OCI-M1 (cell line): ENCODE measurements at regions not wholly inside any gene's neighbourhood (a gene's known extent, or its start where the extent isn't known, plus 50 kb on each side); places are given as distances from the start of the nearest gene placed in this dataset.
A peak's percentile ranks its signal among the peaks of the same experiment; 100 is the strongest.

ENCODE experiments used
- DNase-seq: peaks from one replicate; lab custom pipeline; 2025; lab: John Stamatoyannopoulos, UW

DNA sequence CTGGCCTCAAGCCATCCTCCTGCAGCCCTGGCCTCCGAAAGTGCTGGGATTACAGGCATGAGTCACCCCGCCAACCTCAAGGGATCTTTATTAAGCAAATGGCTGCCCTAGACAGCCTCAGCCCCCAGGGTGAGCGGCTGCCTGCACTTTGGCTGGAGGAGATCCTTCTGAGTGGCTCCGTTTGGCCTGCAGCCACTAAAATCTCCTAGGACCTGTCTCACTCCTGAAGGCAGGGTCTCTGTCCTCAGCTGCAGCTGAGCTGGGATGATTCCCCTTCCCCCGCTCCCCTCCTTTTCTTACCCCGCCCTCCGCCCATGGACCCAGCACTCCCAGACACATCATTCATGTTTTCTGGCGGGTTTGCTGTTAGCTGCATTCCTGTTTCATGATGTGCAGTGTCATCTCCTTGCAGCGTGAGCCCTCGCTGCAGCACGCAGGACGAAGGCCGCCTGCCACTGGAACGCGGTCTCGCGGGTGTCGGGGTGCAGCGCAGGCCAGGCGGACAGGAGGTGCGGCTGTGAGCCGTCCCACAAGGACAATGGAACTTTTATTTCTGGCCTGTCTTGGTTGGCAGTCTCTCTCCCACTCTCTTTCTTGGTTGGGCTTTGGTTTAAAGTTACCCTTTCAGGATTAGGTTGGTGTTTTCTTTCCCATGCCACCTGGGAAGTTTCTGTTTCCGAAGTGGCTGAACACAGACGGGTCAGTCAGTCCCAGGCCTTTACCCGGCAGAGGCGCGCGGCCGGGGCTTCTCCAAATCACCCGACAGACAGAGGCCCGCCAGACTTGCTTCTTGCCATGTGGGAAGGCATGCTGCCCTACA lies 137.1 kb downstream of the FOXD1 start:
- no peak for DNase-seq

DNA sequence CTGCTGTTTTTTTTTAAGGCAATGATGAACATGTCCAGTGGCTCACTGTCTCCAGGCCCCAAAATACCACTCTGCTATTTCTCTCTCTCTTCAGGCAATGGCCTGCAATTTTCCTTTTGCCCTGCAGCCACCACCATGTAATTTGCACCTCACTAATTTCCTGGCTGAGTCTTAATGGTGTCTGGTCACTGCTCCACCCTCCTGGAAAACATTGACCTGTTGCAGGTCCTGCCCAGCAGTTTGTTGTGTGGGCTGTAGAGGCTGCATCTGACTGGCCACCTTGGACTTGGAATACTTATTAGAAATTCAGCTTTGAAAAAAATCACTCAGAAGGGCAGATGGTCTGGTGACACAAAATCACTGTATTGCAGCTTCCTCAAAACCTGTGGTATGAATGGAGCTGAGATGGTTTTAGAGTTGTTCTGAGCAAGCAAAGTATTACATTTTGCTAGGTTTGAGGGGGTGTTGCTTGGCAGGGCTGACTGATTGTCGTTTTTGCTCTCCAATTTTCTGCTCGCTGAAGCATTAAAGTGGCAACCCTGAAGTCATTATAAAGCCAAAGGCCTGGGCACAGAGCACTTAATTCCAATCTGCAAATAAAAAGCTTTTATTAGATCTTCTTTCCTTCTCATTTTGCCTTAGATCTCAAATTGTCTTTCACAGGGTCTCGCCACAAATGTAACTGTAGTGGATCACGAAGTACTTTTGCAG lies 134.8 kb downstream of the TMEM174 start:
- DNase-seq: no peak

DNA sequence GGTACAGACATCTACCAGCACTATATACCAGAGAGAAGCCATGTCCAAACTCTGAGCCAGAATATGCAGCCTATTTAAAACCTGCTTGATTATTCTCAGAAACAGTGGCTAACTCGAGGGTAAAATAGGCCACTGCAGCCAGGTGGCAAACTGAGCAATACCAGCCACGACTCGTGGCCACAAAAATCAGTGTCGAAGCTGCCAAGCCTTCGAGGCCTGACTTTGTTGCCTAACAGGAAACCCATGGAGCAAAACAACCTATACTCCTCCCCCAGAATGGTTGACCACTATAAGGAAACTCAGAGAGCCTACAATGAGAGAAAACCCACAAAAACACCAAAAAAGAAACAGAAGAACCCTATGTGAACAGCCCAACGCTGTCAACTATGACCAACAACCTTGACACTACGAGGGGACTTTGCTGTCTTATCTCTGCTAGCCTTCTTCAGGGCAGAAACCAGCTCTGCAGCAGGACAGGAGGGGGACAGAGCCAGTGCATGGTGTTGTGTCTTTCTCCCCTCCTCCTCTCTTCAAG lies 133.8 kb downstream of the TMEM174 start:
- no peak for DNase-seq

DNA sequence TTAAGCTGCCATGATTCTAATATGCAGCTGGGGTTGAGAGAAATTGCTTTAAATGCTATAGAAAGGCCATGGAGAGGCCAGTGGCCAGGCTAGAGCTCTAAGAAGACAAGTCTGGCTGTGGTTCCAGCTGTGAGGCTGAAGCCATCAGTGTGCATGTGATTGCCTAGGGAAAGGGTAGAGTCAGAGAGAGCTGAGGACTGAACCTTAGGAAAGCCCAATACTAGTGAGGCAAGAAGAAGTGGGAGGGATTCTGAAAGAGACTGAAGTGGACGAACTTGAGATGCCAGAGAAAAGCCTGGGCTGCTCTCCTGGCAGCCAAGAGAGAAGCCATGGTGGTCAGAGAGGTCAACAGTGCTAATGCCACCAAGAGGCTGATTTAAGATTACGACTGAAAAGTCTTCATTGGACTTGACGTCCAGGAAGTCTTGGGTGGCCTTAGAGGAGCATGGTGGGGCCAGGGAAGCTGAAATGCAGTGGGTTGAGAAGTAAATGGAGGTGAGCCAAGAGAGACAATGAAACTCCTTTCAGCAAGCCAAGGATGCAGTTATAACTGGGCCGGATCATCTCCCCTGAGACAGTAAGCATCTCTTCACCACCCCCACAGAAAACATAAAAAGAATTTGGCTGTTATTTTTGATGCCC lies 133.2 kb downstream of the TMEM174 start:
- DNase-seq: no peak

DNA sequence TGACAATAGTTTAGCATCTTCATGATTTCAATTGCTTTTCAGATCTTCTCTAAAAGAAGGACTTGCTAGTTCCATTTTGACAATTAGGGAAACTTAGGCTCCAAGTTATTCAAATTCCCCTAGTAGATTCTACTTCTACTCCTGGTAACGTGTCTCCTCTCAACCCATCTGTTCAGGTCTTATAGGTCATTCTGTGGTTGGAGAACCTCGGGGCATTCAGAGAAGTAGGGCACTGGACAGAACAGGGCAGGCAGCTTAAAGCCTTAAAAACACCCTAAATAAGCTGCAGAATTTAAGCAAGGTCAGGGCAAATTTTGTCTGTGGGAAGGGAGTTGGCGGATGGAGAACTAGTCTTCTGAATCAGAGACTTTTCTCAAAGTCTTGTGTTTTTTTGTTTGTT lies 132.4 kb downstream of the TMEM174 start:
- DNase-seq: no peak

DNA sequence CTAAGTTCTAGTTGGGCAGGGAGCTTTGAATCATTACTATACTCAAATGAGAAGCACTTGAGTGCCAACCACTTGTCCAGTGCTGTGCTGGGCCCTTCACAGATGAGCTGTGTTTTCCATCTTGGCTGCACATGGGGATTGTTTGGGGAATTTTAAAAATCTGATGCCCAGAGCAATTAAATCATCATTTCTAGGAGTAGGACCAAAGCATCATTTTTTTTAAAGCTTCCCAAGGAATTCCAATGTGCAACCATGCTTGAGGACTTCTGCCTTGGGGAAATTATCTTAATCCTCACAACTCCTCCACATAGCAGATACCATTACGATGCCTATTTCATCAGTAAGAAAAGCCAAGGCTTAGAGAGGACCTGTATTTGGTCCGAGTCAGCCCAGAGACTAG lies 131.4 kb downstream of the TMEM174 start:
- DNase-seq: no peak

DNA sequence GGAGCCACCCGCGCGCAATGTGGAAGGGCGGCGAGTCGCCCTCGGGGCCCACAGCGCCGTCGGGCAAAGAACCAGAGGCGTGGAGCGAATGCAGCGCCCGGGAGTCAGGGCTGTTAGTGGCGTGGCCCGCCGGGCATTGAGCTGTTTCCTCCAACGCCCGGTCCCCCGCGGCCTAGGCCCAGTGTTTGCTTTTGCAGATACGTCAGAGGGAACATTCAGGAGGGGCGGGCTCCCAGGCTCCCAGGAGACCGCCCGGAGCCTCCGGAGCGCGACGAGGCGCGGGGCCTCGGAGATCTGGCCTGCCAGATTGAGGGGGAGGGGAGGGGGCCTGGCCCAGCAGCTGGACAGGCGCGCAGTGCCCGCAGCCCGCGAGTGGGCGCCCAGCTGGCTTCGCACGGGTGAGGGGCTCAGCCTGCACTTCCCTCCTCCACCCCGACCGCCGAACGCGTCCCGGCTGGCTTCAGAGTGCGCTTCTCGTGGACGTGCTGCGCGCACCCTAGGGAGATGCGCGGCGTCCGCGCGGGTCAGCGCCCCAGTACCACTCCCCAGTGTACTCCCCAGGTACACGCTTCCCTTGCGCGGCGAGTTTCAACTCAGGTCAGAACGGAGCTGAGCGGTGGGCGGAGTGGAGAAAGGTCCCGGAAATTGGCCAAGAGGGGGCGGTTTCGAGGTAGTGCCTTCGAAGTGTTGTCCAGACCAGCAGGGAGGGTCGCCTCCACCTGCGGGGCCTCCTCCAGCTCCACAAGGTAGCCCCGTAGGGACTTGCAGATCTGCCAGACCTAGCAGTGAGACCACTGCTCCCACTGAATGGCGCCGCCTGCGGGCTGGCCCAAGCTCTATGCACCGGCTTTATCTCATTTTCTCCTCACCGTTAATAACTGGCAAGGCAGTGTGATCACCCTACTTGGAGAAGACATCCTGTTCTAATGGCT lies 130.4 kb downstream of the TMEM174 start:
- DNase-seq: no peak

DNA sequence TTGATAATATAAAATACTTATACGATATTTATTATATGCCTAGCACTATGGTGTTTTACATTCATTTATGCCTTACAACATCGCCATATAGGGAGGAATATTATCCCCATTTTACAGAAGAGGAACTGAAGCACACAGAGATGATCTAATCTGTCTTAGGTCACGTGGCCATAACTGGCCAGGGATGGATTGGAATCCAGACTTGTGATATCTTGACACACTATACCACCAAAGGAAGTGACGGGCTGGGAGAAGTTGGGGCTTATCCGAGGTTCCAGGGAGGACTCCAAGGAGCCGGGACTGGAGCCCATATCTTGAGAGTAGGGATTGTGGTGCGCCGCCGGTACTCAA lies 129.8 kb downstream of the TMEM174 start:
- DNase-seq: no peak

DNA sequence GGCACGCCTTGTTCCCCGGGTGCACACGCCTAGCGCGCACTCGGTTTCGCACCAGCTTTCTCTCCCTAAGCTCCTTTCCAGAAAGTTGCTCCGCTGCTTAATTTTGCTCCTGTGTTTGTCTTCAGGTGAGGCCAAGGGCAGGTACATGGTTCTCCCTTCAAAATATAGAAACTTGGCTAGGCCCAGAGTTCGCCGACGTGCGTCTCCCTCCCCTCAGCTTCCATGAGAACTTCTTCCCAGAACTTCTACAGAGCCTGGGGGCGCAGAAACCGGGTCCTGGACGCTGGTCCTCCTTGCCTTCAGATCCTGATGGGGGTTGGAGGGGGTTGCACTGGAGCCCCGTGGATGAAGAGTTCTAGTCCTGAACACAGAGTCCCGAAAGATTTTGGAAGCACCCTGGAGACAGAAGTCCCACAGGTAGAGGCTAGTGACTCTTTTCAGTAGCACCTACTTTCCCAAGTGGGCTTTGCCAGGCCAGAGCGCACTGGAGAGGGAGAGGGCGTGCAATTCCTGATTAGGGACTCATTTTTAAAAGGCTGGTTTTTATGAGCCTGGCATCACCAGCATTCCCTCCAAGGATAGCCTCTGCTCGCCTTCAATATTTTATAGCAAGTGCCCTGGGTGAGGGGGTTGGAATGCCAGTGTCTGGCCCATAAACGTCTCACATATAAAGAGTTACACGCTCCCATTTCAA lies 128.4 kb downstream of the TMEM174 start:
- no peak for DNase-seq

DNA sequence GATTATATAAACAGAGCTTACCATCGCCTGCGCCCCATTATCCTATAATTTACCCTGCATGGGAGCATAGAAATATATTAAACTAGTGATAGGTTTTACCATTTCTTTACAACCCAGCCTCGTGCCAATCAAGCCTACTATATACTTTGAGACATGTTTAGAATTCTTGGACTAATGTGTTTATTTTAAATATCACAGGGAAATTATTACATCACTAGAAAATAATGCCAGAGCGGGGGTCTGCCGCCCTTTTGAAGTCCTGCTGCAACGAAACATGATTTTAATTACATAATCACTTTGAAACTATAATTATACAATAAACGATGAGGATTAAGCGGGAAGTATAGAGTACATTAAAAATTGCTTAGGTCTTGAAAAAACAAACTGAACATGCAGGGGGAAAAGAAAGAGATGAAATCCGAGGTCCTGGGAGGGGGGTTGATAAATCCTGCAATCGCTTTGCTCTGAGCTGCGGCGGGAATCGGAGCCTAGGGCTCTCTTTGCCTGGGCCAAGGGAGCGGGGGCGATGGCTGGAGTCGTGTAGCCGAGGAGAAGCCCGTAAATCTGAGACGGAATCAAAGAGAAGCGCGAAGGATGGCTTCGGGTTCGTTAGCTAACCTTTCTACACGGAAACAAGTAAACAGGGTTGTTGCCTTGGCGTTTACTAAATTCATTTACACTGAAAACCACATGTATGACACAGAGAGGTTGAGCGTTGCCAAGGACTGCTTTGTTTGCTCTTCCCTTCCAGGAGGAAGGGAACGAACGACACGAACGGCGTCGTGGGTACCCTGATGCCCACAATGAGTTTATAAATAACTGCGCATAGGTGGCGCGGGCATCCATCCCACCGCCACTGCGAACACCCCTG lies 127.6 kb downstream of the TMEM174 start:
- DNase-seq: no peak

DNA sequence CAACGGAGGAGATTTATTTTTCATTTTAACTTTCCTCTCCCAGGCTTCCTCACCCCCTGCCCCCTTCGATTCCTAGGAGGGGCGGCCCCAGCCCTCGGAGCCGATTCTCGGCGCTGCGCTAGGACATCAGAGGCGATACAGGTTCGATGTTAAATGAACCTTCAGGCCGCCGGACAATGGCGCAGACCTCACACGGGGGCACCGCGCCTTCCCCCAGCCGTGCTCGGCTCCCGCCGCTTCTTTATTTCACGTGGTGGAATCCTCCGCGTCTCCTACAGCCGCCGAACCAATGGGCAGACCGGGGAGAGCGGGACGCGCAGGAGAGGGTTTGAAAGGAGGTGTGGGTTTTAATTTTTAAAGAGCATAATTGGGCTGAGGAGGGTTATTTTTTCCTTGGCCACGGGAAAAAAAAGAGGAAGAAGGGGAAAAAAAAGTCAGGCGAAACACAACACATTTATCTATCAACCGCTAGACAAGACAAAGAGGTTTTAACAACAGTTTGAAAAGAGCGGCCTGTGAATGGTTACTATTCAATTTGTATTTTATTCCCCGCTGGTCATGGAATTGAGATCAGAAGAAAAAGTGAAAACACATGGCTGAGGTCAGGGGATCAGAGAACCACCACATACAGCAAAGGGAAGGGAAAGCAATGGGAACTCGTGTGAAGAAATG lies 126.8 kb downstream of the TMEM174 start:
- DNase-seq: no peak

DNA sequence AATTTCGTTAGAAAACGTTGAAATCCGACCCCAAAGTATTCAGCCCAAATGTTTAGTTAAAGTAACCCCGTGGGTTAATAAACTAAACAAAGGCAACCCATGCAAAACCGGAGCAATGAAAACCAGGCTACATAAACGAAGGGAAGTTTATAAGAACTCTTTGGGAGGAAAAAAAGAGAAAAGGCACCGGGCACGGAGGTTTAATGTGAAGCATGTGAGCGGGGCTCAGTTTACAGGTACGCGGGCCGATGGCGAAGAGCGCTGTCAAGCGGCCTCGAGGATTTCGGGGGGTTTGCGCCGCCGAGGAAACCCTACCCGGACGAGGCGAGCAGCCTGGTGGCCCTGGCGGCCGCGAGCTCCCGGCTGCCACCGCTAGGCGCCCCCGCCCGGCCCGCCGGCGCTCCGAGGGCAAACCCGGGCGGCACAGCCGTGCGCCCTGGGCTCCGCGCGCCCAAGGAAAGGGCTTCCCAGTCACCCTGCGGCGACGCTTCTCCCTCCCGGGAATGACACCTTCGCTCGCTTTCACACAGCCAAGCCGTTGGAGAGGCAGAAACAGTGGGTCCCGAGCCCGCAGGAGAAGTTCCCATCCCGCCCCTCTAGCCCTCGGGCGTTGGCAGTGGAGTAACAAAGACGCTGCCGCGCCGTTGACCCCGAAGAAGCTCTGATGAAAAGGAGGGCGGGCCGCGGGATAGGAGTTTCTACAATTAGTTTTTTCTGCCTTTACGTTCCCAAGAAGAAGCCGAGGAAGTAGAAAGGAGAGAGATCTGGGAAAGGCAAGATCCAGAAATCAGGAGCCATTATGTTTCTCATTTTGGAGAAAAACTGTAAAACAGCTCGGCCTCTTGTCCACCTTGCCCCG lies 126.0 kb downstream of the TMEM174 start:
- DNase-seq: no peak

DNA sequence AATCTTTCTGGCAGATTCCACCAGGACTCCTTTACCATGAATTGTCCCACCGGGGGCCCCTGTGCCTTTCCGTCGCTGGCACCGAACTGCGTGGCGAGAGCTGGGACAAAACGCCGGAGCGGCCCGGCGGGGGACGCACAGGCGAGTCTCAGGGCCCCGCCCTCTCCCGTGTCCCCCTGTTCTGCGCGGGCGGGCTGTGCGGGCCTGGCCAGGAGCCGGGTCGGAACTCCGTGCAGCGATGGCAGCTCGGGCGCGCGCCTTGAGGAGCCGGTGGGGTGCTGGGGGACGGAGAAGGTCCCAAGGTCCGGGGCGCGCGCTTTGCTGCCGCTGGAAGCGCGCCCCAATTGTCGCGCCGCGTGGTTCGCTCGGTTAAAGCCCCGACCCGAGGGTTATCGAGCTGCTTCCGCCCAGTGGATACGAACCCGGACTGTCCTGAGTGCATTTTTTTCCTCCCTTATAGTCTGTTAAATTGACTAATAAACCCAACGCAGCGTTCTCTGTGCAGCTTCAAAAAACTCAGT lies 125.3 kb downstream of the TMEM174 start:
- DNase-seq: no peak

DNA sequence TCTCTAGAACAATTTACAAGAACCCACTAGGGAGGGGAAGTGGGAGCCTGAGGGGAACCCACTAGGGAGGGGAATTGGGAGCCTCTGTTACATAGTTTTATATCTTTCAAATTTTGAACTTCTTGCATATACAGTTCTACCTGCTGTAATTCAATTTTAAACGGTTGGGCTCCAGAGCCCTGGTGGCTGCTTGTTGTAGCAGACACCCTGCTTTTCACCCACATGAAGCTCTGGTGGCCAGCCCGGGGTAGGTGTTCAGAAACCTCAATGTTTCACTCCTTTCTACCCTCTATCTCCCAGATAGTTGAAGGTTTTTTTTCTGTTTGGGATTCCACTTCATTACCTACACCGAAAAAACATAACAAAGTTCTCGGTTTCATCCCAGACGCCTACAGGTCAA lies 124.4 kb downstream of the TMEM174 start:
- no peak for DNase-seq

DNA sequence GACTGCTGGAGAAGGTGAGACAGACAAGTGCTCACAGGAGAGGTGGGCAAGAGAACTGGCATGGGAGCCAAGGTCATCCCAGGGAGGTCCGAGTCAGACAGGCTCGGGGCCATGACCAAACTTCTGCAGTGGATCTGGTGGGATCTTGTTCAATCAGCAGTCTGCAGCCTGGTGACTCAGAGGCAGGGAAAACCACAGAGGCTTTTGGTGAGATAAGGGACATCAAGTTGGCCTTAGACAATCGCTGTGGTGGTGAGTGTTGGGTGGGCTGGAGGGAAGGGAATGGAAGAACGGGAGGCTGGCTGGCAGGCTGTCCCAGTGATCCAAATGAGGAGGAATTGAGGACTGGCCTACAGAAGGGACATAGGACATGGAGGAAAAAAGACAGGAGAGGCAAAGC lies 123.8 kb downstream of the TMEM174 start:
- DNase-seq: peak; percentile 86

DNA sequence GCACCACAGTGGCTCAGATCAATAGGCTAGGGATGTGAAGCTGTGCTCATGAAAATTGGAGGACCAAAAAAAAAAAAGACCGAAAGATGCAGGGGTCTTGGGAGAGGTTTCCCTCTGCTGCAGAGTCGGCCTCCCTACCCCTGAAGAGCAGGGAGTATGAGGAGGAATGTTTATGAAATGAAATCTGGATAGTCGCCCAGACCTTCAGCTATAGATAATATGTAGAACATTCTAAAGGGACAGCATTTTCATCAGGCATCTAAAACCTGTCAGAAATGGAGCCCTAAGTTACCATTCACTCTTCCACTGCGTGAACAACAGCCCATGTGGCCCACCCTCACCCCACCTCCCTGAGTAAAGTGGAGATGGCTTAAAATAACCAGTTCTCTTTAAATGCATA lies 122.9 kb downstream of the TMEM174 start:
- no peak for DNase-seq

DNA sequence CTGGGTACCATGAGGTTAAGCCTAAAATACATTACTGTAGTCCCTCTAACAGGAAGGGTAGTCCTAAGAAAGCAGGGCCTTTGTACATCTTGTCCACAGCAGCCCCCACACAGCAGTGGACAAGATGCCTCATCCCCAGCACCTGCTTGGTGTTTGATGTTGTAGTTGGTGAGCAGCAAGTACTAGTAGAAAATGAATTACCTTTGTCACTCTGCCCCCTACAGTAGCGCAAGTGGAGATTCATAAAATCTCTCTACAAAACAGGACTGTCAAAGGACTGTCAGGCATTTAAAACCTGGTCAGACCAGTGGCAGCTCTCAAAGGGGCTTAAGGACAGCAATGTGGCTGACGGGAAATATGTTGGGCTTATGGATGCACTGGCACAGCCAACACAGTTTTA lies 122.5 kb downstream of the TMEM174 start:
- no peak for DNase-seq

DNA sequence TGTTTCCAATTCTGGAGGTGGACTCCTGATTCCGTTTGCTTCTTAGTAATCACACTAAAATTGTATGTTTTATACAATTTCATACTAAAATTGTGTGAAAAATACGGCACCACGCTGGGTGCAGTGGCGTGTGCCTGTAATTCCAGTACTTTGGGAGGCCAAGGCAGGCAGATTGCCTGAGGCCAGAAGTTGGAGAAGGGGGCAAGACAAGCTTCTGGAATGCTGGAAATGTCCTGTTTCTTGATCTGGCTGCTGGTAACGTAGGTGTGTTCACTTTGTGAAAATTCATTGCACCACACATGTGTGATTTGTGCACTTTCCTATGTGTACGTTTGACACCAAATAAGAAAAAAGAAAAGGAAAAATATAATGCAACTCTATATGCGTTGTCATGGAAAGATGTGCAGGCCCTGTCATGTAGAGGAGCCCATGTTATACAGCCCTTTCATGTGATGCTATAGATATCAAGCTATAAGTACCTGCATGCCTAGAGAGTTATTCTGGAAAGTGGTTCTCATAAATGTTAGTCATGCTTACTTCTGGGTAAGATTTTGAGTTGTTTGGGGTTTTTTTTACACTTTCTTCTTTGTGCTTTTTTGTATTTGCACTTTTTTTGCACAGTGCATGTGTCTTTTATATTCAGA lies 119.9 kb downstream of the TMEM174 start:
- no peak for DNase-seq
